ENCODE measurements at regions not wholly inside any gene's neighbourhood (a gene's known extent, or its start where the extent isn't known, plus 50 kb on each side); places are given as distances from the start of the nearest gene placed in this dataset.
"Not testable (repeated sequence)": the region's sequence is repeated elsewhere in the genome, so short reads cannot be mapped to it uniquely, and the experiment has no call there.

DNA sequence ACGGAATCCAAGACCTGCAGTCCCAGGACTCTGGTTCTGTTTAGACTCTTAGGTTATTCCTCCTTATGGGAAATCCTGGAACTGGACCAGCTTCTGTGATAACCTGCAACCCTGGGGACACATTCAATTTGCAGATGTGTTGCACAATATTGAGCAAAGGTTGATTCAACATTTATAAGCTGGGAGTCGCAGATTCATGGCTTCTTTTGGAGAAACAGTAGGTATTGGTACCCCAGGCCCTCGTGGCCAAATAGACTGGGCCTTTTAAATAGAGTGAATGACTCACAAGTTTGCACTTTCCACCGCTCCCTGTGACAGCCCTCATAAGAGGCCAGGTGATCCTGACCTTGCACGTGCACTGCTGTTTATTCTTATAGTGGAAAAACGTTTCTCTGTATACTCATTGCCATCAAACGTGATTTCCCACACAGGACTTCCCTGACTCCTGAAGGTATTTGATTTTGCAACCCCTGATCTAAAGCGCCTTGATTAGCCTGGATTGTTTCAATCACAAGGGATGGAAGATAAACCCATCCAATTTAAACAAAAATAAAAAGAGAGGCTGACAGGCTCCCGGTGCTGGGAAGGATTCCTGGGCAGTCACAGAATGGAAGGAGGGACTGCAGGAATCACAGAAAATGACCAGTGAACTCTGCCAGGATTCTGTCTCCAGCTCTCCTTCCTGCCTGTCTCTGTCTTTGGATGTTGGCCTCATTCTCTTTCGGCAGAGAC is 98.0 kb downstream of the VCPKMT start:
- DNase-seq (ENCODE audit: low spot score), result no peak

DNA sequence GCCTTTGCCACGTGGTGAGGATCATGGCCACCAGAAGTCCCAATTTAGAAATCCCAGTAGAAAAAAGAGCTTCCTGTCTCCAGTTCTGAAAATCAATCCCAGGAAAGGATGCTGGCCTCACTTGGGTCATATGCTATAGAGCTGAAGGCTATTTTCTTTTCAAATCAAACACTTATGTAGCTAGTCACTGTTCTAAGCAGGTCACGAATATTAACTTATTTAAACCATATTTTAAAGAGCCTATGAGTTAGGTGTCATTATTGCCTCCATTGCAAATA is 97.5 kb downstream of the VCPKMT start:
- no peak for DNase-seq (ENCODE audit: low spot score)

DNA sequence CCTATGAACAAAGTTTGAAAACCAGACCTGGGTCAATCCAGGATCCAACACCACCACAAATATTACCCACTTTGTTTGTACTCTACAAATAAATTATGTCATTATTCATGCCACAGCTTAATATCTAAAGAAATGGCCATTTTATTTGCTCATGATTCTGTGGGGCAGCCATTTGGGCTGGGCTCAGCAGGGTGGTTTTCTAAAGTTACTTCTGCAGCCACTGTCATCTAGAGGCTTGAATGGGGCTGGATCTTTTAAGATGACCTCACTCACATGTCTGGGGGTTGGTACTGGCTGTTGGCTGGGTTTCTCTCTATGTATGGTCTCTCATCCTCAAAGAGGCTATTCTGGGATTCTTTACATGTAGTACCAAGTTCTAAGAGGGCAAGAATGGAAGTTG is 96.2 kb downstream of the VCPKMT start:
- DNase-seq (ENCODE audit: low spot score), result no peak

DNA sequence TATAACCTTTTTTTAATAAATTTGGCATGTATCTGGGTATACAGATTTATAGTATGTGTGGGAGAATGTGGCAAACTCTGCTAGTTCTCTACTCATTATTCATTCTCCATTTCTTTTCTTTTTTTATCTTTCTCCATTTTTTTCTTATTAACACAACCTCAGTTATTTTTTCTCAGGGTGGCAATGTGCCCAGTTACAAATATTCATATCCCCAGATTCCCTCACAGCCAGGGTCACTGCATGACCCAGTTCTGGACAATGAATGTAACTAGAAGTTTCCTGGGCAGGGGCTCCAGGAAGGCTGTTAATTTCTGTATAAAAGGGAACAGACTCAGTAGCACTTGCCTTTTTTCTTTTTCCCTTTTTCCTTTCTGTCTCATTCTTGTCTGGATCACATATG is 95.6 kb downstream of the VCPKMT start:
- DNase-seq (ENCODE audit: low spot score), result no peak

DNA sequence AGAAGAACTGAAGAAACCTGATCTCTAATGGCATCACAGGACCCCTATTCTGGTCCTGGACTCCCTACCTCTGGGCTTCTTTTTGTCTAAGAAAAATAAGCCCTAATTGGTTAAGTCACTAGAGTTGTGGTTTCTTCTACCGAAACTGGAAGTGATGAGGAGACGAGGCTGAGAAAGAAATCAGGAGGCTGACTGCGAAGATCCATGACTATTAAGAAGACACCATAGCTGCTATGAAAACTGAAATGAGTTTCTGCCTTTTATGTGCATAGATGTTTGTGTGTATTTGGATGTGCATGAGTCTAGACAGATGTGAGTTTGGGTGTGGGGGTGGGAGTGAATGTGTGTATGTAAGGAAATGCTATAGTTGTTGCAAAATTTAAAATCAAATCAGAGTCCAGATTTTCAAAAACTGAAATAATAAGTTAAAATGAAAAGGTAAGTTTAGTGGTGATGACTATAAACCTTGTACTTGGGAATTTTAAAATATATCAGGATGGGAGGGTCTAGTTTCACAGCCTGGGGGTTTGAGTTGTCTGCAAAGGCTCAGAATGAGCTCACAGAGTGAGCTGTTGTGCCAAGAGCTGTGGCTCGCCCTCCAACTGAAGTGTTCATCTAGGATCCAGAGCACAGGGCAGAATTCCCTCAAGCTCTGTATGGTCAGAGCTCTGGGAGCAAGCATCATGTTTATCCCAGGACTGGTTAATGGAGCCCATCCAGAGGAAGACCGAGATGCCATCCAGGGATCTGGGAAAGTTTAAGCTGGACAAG is 94.9 kb downstream of the VCPKMT start:
- no peak for DNase-seq (ENCODE audit: low spot score)

DNA sequence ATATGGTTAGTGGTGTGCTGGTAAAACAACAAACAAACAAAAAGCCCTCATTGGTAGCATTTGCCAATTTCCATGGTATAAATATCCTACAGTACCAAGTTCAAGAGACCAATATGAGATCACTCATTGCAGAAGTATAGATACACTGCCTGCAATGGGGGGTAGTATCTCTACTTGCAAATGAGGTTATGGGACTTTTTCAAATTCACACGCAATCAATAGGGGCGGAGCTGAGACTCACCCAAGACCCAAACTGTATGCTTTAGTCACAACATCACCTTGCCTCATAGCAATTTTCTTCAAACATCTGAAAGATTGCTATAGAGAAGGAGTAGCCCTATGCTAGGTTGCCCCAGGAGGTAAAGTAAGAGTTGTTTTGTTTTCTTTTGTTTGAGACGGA is 93.7 kb downstream of the VCPKMT start:
- no peak for DNase-seq (ENCODE audit: low spot score)

DNA sequence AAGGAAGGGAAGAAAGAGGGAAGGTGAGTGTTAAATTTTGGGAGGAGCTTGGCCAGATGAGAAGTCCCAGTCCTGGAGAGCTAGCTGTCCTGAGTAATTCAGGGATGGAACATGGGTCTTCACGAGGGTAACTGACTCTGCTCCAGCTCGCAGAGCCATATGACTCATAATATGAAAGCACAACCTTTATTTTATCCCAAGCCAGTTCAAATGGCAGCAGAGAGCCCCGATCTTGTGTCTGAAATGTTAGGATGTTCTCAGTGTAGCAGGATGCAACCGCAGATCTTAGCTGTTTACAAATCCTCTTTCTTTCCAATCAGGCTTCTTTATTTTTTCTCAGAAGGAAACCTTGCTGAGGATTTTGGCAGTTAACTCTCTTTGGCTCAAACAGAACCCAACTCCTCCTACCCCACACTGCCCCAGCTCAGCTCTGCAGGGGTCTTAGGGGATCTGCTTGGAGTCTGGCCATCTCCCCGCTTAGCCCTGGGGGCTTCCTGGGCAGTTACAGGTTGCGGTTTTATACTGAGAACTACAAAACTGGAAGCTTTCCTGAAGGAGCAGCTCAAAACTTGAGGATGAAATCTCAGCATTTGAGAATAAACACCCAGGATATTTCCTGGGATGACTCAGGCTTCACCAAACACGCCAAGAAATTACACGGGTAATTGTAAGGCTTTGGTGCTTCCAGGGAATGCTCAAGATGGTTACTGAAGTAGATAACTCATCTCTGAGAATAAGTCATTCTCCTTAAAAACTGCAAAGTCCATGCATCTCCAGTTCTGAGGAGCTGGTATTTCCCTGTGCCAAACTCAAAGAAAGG is 92.5 kb downstream of the VCPKMT start:
- DNase-seq (ENCODE audit: low spot score), result no peak

DNA sequence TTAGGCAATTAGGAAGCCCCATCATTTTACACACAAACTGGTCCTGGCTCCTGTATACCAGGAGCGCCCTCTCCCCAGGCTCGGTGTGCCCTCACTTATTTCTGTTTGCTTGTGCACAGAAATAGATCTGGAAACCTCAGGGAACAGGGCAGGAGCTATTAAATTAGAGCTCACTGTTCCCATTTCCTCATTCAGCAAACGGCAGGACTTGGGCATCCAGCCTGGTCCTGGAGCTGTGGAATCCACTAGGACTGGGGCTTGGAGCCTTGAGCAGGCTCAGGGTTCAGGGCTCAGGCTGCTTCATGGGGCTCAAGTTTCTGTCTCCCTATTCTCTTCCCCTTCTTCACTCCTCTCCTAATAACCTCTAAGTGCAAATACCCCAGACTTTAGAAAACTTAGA is 91.3 kb downstream of the VCPKMT start:
- DNase-seq (ENCODE audit: low spot score), result no peak

DNA sequence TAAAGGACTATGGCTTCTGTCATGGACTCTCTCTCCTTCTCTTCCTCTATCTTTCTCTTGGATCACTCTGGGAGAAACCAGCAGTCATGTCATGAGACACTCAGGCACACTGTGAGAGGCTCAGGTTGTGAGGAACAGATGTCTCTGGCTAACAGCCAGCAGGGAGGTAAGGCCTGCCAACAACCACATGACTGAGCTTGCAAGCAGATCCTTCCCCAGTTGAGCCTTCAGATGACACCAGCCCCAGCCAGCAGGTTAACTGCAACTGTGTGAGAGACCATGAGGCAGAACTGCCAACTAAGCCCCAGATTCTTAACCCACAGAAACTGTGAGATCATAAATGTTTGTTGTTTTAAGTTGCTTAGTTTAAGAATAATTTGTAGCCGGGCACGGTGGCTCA is 90.6 kb downstream of the VCPKMT start:
- DNase-seq (ENCODE audit: low spot score), result no peak

DNA sequence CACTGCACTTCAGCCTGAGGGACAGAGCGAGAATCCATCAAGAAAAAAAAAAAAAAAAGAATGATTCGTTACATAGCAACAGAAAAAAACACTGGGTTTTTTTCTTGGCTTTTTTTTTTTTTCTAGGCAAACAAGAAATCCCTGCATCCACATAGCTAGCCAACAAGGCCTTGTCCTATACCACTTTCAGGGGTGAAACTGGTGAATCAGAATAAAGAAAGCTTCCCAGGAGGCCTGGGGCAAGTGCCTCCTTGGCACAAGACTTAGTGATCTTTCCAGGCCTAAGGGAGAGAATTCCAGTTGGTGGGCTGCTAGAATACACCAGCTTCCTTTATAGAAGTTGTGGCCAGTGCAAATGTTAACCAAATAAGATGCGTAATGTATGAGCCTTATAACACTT is 90.0 kb downstream of the VCPKMT start:
- DNase-seq (ENCODE audit: low spot score), result no peak

DNA sequence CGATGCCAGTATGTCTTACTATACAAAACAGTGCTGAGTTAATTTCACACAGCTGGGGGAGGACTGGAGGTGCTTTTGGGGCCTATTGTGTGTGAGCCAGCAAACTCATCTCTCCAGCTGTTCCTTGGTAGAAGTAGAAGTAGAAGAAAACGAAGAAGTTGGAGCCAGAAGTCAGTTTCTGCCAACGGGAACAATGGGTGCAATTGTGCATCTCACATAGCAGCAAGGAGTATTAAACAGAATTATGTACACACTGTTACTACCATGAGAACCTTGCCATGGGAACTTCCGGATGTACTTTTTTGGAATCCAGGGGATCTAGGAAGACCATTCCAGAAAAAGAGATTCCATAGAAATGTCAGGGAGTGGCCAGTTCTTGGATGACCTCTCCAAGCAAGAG is 88.6 kb downstream of the VCPKMT start:
- no peak for DNase-seq (ENCODE audit: low spot score)

DNA sequence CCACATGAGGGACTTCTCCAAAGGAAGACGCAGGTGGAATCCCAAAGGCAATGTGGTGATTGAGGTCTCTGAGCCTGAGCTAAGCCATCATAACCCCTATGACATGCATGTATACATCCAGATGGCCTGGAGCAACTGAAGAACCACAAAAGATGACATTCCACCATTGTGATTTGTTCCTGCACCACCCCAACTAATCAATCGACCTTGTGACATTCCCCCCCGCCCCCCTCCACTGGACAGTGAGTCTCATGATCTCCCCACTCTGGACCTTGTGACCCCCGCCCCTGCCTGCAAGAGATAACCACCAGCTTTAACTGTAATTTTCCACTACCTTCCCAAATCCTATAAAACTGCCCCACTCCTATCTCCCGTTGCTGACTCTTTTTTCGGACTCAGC is 87.9 kb downstream of the VCPKMT start:
- DNase-seq (ENCODE audit: low spot score), result no peak

DNA sequence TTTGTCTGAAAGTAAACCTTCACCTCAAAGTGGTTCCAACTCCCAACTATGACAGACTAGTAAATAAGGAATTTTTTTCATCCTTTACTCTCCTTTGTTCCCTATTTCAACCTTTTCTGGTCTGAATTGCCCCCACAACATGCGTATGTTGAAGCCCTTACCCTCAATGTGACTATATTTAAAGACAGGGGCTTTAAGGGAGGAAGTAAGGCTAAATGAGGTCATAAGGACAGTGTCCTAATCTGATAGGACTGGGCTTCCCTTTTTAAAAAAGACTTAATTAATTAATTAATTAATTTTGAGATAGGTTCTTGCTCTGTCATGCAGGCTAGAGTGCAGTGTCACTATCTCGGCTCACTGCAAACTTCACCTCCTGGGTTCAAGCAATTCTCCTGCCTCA is 86.3 kb downstream of the VCPKMT start:
- DNase-seq (ENCODE audit: low spot score), result no peak

DNA sequence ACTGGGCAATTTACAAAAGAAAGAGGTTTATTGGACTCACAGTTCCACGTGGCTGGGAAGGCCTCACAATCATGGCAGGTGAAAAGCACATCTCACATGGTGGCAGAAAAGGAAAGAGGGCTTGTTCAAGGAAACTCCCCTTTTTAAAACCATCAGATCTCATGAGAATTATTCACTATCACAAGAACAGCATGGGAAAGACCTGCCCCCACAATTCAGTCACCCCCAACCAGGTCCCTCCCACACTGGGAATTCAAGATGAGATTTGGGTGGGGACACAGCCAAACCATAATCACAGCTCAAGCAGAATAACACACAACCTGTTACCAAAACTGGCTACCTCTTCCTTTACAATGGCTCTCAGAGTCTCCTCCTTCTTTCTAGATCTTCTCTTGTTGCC is 85.5 kb downstream of the VCPKMT start:
- not testable (repeated sequence) for DNase-seq (ENCODE audit: low spot score)

DNA sequence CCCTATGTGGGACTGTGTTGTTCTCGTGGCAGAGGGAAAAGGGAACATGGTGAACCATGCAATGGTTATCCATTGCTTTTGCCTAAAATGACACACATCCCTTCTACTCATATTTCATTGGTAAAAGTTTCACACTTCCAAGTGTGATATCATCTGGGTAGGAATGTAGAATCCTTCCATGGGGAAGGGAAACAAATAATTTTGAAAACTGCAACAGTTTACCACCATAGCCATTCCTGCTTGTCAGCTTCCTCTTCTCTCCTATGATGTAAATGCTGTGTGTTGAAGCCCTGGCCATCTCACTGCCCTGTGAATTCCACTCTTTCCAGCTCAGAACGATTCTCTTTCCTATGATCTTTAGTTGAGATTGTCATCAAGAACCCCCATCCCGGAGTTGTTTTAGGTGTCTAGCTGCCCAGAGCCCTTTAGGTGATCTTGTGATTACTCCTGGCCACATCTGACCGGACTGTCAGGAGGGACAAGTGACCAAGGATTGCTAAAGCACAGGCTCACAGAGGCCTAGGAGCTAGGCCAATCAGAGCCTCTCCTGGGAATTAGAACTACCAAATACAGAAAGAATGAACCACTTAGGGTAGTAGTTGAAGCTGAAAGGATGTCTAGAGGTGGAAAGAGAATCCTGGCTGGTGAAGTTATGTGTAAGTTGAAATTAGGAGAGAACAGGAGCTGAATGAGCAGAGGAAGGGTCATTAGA is 84.6 kb downstream of the VCPKMT start:
- no peak for DNase-seq (ENCODE audit: low spot score)

DNA sequence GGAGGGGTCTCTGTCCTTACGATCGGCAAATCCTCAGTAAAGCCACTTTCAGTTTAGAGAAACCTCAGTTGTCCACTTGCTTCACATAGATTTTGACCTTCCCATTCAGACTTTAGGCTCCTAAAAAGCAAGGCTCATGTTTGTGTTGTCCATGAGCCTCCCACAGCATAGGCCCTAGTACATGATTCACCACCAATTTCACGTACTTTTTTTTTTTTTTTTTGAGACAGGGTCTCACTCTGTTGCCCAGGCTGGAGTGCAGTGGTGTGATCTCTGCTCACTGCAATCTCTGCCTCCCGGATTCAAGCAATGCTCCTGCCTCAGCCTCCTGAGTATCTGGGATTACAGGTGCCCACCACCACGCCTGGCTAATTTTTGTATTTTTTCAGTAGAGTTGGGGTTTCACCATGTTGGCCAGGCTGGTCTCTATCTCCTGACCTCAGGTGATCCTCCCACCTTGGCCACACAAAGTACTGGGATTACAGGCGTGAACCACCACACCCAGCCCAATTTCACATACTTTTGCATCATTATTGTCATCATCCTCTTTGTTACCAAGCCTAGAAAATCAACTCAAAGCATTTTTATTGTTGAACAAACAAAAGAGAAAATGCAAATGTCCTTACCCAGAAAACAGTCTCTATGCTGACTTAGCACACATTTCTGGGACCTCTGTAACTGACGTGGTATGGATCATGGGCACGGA is 83.8 kb downstream of the VCPKMT start:
- not testable (repeated sequence) for DNase-seq (ENCODE audit: low spot score)

DNA sequence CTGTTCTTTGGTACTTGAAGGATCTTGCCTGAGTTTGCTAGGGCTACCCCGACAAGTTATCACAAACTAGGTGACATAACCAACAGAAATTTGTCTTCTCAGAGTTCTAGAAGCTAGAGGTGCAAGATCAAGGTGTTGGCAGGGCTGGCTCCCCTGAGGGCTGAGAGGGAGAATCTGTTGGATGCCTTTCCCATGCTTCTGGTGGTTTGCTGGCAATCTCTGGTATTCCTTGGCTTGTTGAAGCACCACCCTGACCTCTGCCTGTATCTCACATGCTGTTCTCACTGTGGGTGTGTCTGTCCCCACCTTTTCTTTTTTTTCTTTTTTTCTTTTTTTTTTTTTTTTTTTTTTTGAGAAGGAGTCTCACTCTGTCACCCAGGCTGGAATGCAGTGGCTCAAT is 81.2 kb downstream of the VCPKMT start:
- no peak for DNase-seq (ENCODE audit: low spot score)

DNA sequence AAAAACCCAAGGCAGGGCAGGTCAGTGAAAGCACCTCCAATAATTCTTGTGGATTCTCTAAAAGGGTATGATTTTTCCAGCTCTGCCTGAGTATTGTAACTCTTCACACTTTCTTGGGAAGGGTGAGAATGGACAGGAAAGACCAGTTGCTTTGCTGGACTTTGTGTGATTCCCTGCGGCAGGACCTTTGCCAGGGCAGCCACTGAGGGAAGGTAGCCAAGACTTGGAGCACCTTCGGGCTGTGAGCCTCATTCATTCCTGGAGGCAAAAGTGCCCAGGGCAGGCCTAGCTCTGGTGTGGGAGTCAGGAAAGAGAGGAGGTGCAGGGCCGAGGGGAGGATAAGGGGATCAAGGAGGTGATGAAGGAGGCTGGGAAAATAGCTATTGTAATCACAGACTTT is 80.2 kb downstream of the VCPKMT start:
- no peak for DNase-seq (ENCODE audit: low spot score)

DNA sequence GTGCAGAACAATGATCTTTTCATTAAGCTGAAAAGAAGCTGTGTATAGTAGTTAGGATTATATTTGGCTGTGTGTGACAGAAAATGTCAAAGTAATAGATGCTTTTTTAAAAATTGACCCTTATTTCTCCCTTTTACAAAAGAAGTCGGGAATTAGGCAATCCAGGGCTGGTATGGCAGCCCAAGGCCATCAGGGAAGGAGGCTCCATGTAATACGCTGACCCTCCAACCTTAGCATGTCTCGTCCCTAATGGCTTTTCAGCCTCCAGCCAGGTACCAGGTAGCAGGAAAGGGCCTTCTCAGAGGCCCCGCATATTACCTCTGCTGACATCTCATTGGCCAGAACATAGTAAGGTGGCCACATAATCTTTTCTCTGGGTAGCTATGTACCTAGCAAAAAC is 79.7 kb downstream of the VCPKMT start:
- DNase-seq (ENCODE audit: low spot score), result no peak

DNA sequence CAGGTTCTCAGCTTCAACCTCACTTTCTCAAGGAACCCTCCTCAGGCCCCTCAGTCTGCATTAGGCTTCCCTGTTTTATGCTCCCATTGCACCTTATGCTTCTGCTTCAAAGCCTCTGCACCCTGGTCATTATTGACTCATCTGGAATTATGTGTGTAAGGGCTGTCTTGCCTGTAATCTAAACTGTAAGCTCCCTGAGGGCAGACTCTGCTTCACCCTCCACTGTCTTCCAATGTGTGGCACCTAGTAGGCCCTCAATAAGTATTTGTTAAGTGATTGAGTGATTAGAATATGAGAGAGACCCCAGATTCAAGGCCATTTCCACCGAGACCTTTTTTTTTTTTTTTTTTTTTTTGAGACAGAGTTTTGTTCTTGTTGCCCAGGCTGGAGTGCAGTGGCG is 79.1 kb downstream of the VCPKMT start:
- DNase-seq (ENCODE audit: low spot score), result no peak

DNA sequence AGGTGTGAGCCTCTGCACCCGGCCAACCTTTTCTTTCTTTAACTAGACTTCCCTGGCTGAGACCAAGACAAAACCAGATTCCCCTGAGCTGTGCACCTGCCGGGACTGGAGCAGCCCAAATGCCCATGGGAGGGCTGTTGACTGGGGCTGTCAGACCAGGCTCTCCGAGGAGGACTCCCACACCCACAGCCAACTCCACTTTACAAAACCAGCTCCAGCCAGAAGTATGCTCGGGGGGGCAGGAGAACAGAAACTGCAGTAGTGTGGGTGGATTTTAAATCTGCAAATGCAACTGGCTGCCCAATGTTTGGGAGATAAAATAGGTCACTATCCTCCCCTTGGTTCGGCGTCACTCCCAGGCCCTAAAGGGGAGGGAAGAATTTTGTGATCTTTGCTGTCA is 78.5 kb downstream of the VCPKMT start:
- DNase-seq (ENCODE audit: low spot score), result no peak
